Nephron (organoid): ENCODE measurements at regions not wholly inside any gene's neighbourhood (a gene's known extent, or its start where the extent isn't known, plus 50 kb on each side); places are given as distances from the start of the nearest gene placed in this dataset.

ENCODE experiments used
- H3K27ac Mint-ChIP-seq, 3 experiments: 2 replicates each; pipeline ENCODE4 v1.8.0; 2020; ENCODE audit warnings: mixed read lengths in 3 of 3, mild to moderate bottlenecking in 2 of 3, moderate library complexity in 1 of 3
- H3K27me3 Mint-ChIP-seq: 2 replicates; pipeline ENCODE4 v1.8.0; 2021; ENCODE audit warnings: low read depth, mild to moderate bottlenecking, moderate library complexity, mixed read lengths
- H3K36me3 Mint-ChIP-seq: 2 replicates; pipeline ENCODE4 v1.8.0; 2020; ENCODE audit warnings: low read depth, mixed read lengths
- H3K4me1 Mint-ChIP-seq: 2 replicates; pipeline ENCODE4 v1.8.0; 2020; ENCODE audit warnings: mixed read lengths
- H3K4me3 Mint-ChIP-seq, 3 experiments: 2 replicates each; pipeline ENCODE4 v1.8.0; 2020; ENCODE audit warnings: mild to moderate bottlenecking in 3 of 3, mixed read lengths in 3 of 3, moderate library complexity in 2 of 3
- H3K9me3 Mint-ChIP-seq: 2 replicates; pipeline ENCODE4 v1.8.0; 2020; ENCODE audit warnings: mixed read lengths
- CTCF ChIP-seq, 3 experiments: fragments of 200-600 bp; sonication (generic); IDR thresholded peaks; one replicate each; pipeline ENCODE4 v1.5.0; 2021; ENCODE audit warnings: antibody characterized with exemption in 3 of 3; ENCODE audit not compliant: unreplicated experiment in 3 of 3

- H3K9me3 Mint-ChIP-seq = peaks cover 9% of the 10 kb centered on the region
- H3K4me1 Mint-ChIP-seq = no peaks in the 10 kb centered on the region
- no peaks in the 10 kb centered on the region for H3K36me3 Mint-ChIP-seq
- H3K27me3 Mint-ChIP-seq = peaks cover 27% of the 10 kb centered on the region
- H3K27ac Mint-ChIP-seq = no peak overlapping the region
- no peak for TF ChIP-seq CTCF (IDR thresholded peaks at IDR 0.05; ENCODE audit: unreplicated experiment in 3 of 3)
- H3K4me3 Mint-ChIP-seq = no peak overlapping the region
These were observed 62.7 kb upstream of the CARD11 start for GRCh38 chr7:3106361-3106826.

- H3K4me1 Mint-ChIP-seq = no peaks in the 10 kb centered on the region
- peaks cover 27% of the 10 kb centered on the region for H3K27me3 Mint-ChIP-seq
- no peaks in the 10 kb centered on the region for H3K36me3 Mint-ChIP-seq
- no peak overlapping the region for H3K4me3 Mint-ChIP-seq
- H3K9me3 Mint-ChIP-seq = peaks cover 9% of the 10 kb centered on the region
- no peak overlapping the region for H3K27ac Mint-ChIP-seq
- TF ChIP-seq CTCF (IDR thresholded peaks at IDR 0.05; ENCODE audit: unreplicated experiment in 3 of 3) = no peak
These were observed 63.6 kb upstream of the CARD11 start for GRCh38 chr7:3107228-3107763.

GRCh38 chr7:3107889-3108570 lies 64.4 kb upstream of the CARD11 start:
- no peak for TF ChIP-seq CTCF (IDR thresholded peaks at IDR 0.05; ENCODE audit: unreplicated experiment in 3 of 3)
- no peaks in the 10 kb centered on the region for H3K36me3 Mint-ChIP-seq
- H3K27me3 Mint-ChIP-seq = peaks cover 31% of the 10 kb centered on the region
- H3K9me3 Mint-ChIP-seq = peaks cover 9% of the 10 kb centered on the region
- no peak overlapping the region for H3K4me3 Mint-ChIP-seq
- H3K4me1 Mint-ChIP-seq = no peaks in the 10 kb centered on the region
- no peak overlapping the region for H3K27ac Mint-ChIP-seq

- H3K9me3 Mint-ChIP-seq = peaks cover 11% of the 10 kb centered on the region
- H3K4me3 Mint-ChIP-seq = no peak overlapping the region
- H3K36me3 Mint-ChIP-seq = no peaks in the 10 kb centered on the region
- peaks cover 34% of the 10 kb centered on the region for H3K27me3 Mint-ChIP-seq
- no peak overlapping the region for H3K27ac Mint-ChIP-seq
- no peak for TF ChIP-seq CTCF (IDR thresholded peaks at IDR 0.05; ENCODE audit: unreplicated experiment in 3 of 3)
- H3K4me1 Mint-ChIP-seq = no peaks in the 10 kb centered on the region
These were observed 65.7 kb upstream of the CARD11 start for GRCh38 chr7:3109311-3109915.

GRCh38 chr7:3112479-3113134 lies 68.9 kb upstream of the CARD11 start:
- peaks cover 18% of the 10 kb centered on the region for H3K9me3 Mint-ChIP-seq
- TF ChIP-seq CTCF (IDR thresholded peaks at IDR 0.05; ENCODE audit: unreplicated experiment in 3 of 3) = no peak
- H3K4me3 Mint-ChIP-seq = no peak overlapping the region
- no peak overlapping the region for H3K27ac Mint-ChIP-seq
- H3K27me3 Mint-ChIP-seq = peaks cover 29% of the 10 kb centered on the region
- H3K36me3 Mint-ChIP-seq = no peaks in the 10 kb centered on the region
- no peaks in the 10 kb centered on the region for H3K4me1 Mint-ChIP-seq
